Nephron progenitor cell (in vitro differentiated cells): ENCODE measurements at regions not wholly inside any gene's neighbourhood (a gene's known extent, or its start where the extent isn't known, plus 50 kb on each side); places are given as distances from the start of the nearest gene placed in this dataset.

Experiments
- DNase-seq: peaks from one replicate; pipeline ENCODE4 v3.0.0; 2021
- H3K27ac Mint-ChIP-seq: 2 replicates; pipeline ENCODE4 v1.8.0; 2021; ENCODE audit warnings: mild to moderate bottlenecking, moderate library complexity, mixed read lengths
- H3K27me3 Mint-ChIP-seq: 2 replicates; pipeline ENCODE4 v1.8.0; 2021; ENCODE audit warnings: mild to moderate bottlenecking, low read depth, mixed read lengths; ENCODE audit not compliant: poor library complexity
- H3K36me3 Mint-ChIP-seq: 2 replicates; pipeline ENCODE4 v1.8.0; 2021; ENCODE audit warnings: low read depth, mixed read lengths
- H3K4me1 Mint-ChIP-seq: 2 replicates; pipeline ENCODE4 v1.8.0; 2021; ENCODE audit warnings: mixed read lengths
- H3K4me3 Mint-ChIP-seq: 2 replicates; pipeline ENCODE4 v1.8.0; 2021; ENCODE audit warnings: mild to moderate bottlenecking, moderate library complexity, mixed read lengths
- H3K9me3 Mint-ChIP-seq: 2 replicates; pipeline ENCODE4 v1.8.0; 2021; ENCODE audit warnings: mild to moderate bottlenecking, moderate library complexity, mixed read lengths
- TF ChIP-seq, protein P1 (sequence below): fragments of 200-600 bp; sonication (generic); IDR thresholded peaks from 2 replicates; pipeline ENCODE4 v1.5.0; 2021; ENCODE audit warnings: antibody characterized with exemption

DNA sequence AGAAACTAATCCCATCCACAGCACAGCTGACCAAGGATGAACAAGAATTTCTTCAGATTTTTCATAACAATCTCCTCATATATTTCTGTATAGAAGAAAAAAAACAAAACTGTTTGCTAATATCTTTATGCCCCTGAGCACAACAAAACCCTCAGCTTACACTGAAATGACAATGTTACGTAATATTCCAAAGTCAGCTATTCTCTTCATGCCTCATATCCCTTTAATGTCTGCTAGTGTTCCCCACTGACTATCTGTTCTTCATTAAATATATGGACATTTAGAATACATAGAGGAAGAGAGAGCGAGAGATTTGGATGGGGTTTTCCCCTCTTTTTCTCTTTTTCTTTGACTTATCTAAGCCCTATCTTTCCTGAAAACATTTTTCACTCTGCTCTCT, 87.9 kb upstream of the GULP1 start:
- Mint-ChIP-seq H3K36me3 (no peaks in the 10 kb centered on the region), H3K27ac (peak overlapping the region; percentile 18)

DNA sequence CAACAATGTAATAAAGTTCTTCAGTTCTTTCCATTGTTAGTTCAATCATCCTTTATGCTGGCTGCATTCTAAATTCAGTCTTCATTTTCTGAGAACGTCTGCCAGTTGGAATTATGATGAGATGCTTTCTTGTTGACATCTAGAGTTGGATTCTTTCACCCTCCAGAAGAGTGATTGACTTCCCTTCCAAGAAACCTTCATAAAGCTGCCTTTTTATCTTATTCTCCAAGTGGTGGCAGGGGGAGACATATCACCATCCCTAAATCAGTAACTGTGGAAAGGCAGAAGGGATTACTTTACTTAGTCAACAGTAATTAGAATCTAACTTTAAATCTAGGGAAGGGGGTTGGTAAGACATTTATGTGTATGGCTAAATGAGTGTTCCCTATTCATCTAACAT, 86.8 kb upstream of the GULP1 start:
- no peak for DNase-seq
- Mint-ChIP-seq H3K4me1 (peaks cover 28% of the 10 kb centered on the region), H3K4me3 (no peak overlapping the region), H3K27ac (peak overlapping the region; percentile 13), H3K36me3 (no peaks in the 10 kb centered on the region), H3K9me3 (no peaks in the 10 kb centered on the region), H3K27me3 (no peaks in the 10 kb centered on the region)
- TF ChIP-seq, protein P1, sequence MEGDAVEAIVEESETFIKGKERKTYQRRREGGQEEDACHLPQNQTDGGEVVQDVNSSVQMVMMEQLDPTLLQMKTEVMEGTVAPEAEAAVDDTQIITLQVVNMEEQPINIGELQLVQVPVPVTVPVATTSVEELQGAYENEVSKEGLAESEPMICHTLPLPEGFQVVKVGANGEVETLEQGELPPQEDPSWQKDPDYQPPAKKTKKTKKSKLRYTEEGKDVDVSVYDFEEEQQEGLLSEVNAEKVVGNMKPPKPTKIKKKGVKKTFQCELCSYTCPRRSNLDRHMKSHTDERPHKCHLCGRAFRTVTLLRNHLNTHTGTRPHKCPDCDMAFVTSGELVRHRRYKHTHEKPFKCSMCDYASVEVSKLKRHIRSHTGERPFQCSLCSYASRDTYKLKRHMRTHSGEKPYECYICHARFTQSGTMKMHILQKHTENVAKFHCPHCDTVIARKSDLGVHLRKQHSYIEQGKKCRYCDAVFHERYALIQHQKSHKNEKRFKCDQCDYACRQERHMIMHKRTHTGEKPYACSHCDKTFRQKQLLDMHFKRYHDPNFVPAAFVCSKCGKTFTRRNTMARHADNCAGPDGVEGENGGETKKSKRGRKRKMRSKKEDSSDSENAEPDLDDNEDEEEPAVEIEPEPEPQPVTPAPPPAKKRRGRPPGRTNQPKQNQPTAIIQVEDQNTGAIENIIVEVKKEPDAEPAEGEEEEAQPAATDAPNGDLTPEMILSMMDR: no peak

More for the DNA sequence above, 87.9 kb upstream of the GULP1 start:
- H3K4me3 Mint-ChIP-seq: no peak overlapping the region
- H3K27me3 Mint-ChIP-seq: no peaks in the 10 kb centered on the region
- H3K4me1 Mint-ChIP-seq: peaks cover 28% of the 10 kb centered on the region
- no peaks in the 10 kb centered on the region for H3K9me3 Mint-ChIP-seq
- TF ChIP-seq, protein P1: no peak
- DNase-seq: no peak

DNA sequence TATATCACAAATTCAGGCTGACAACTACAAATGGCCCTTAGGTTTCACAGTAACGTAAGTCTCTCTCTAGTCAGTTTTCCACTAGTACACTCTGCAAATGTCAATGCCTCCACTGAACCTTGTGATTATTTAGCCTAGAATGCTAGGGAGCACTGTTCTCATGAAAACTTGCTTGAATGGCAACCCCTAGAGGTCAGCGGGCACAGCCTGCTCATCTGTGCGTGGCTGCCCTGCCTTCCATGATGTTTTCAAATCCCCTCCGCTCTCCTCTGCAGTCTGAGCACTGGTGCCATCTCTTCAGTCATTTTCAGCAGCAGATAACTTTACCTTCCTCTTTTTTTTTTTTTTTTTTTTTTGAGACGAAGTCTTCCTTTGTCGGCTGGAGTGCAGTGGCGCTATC, 84.1 kb upstream of the GULP1 start:
- Mint-ChIP-seq H3K27me3 (no peaks in the 10 kb centered on the region), H3K27ac (no peak overlapping the region), H3K4me3 (no peak overlapping the region), H3K9me3 (no peaks in the 10 kb centered on the region), H3K4me1 (peaks cover 28% of the 10 kb centered on the region), H3K36me3 (no peaks in the 10 kb centered on the region)
- TF ChIP-seq, protein P1: no peak
- no peak for DNase-seq

DNA sequence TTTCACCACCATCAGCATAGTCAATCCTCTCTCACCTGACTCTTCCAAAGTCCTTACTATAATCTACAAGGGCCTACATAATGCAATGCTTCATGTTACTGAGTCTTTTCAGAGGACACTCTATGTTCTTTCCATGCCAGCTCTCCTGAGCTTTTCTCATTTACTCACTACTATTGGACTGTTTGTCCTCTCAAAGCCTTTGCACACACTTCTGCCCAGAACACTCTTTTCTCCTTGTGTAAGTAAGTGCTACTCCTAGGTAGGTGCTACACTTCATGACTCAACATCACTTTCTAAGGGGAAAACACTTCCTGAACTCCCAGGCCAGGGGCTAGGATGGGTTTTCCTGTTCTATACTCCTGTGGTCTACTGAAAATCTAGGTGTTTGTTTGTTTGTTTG, 82.5 kb upstream of the GULP1 start:
- no peak for DNase-seq
- H3K36me3 Mint-ChIP-seq: no peaks in the 10 kb centered on the region
- peak overlapping the region; percentile 0 for H3K27ac Mint-ChIP-seq
- no peaks in the 10 kb centered on the region for H3K9me3 Mint-ChIP-seq
- H3K4me3 Mint-ChIP-seq: no peak overlapping the region
- H3K4me1 Mint-ChIP-seq: peaks cover 24% of the 10 kb centered on the region
- TF ChIP-seq, protein P1: no peak
- H3K27me3 Mint-ChIP-seq: no peaks in the 10 kb centered on the region

DNA sequence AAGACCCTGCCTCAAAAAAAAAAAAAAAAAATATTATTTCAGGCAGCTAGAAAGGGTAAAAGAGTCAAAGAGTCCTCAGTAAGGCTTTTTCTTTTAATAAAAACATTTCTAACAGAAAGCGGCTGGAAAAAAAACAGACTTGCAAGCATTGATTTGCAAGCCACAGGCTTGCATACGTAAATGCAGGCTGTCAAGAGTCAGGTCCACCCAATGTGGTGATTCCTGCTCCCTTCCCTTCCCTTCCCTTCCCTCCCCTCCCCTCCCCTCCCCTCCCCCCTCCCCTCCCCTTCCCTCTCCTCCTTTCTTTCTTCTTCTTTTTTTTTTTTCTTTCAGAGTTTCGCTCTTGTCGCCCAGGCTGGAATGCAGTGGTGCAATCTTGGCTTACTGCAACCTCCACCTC, 74.4 kb upstream of the GULP1 start:
- DNase-seq: no peak
- no peaks in the 10 kb centered on the region for H3K9me3 Mint-ChIP-seq
- no peaks in the 10 kb centered on the region for H3K4me1 Mint-ChIP-seq
- H3K27me3 Mint-ChIP-seq: no peaks in the 10 kb centered on the region
- H3K36me3 Mint-ChIP-seq: no peaks in the 10 kb centered on the region
- H3K27ac Mint-ChIP-seq: no peak overlapping the region
- no peak overlapping the region for H3K4me3 Mint-ChIP-seq
- TF ChIP-seq, protein P1: no peak

DNA sequence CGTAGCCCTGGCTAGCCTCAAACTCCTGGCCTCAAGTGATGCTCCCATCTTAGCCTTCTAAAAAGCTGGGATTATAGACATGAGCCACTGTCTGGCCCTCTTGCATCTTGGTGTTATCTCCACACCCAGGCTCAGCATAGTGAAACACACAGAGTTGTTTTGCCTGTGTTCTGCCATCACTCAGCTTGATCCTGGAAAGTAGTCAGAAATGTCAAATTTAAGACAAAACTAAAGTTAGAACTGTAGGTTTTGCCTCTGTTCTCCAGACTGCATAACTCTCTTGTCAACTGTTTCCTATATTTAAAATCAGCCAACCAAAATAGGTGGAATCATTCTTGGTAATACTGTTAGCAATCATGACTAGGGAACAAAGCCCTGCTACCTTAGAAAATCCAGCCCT, 72.1 kb upstream of the GULP1 start:
- Mint-ChIP-seq H3K27ac (no peak overlapping the region), H3K36me3 (no peaks in the 10 kb centered on the region), H3K9me3 (no peaks in the 10 kb centered on the region), H3K4me3 (no peak overlapping the region), H3K27me3 (no peaks in the 10 kb centered on the region), H3K4me1 (no peaks in the 10 kb centered on the region)
- TF ChIP-seq, protein P1: no peak
- no peak for DNase-seq
